Muscle of arm (tissue), 1 donor: ENCODE measurements at regions not wholly inside any gene's neighbourhood (a gene's known extent, or its start where the extent isn't known, plus 50 kb on each side); places are given as distances from the start of the nearest gene placed in this dataset.

Experiments used
- DNase-seq: peaks from one replicate; pipeline ENCODE4 v3.0.0-alpha.2; 2013

DNA sequence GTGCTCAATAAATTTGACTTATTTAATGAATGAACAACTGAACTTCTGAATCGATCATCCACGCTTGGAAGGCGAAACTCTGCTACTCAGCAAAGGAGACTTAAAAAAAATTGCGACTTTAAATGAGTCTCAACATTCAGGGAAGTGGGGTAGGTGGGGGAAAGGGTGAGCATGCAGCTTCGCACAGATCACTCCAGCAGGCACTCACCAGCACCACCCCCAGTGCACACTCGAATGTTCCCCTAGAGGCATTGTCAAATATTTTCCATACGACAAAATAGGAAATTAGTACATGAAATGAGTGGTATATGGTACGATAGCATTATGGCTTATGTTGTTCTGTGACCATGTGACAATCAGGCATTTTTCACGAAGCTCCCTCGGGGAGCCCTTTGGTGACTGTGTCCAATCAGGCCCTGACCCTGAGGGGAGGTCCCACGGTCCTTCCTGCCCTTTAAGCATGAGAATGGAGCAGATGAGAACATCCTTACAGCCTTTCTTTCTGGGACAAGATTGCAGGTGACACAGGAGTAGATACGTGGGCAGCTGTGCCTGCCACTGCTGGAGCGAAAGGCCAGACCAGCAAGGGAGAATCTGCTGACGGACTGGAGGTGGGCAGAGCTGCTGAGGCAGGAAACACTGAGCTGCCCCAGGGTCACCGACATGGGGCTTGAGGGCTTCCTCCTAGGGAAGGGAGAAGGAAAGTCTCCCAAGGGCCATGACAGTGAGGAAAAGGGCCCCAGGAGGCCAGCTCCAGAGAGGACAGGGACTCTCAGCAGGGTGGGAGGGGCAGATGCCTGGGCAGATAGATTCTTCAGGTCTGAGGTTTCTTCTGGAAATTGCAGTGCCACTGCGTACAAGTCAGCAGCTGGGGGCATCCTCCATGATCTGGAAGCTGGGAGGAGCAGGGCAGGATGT is 101.3 kb upstream of the ID2 start:
- no peak for DNase-seq

- no peak for DNase-seq
Observed at GRCh38 chr2:8581234-8581561, 100.7 kb upstream of the ID2 start.

- DNase-seq: no peak
Observed at GRCh38 chr2:8581601-8582041, 100.2 kb upstream of the ID2 start.

- no peak for DNase-seq
Observed at GRCh38 chr2:8582191-8582590, 99.7 kb upstream of the ID2 start.

DNA sequence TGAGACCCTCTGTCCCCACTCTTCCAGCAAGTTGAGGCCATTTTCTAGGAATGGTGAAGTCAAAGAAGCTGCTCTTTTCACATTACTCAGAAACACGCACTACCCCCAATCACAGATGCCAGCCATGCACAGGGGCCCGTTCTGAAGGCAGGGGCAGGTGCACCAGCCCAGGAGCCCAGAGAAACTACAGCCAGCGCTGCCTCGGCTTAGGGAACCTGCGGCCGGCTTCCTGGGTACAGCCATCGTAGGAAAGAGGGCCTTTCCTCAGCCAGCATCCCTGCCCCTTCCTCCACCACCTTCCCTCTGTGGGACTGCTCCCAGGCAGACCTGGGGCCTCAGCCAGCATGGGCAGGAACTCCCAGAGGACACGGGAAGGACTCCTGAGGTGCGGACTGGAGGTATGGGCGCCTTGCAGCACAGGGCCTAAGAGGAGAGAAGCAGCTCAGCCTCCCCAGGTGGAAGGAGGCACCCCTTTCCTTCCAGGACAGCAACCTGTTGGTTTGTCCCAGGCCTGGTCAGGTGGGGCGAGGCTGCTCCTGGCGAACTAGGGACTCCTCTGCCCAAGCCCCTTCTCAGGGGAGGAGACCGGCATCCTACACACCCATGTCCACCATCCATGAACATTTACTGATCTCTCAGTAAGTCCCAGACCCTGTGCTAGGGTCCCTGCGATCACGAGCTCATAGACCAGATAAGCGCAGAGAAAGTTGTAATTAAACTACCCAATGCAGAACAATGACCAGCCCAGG is 99.0 kb upstream of the ID2 start:
- DNase-seq: no peak

- peak; percentile 78 for DNase-seq
Observed at GRCh38 chr2:8583400-8584173, 98.3 kb upstream of the ID2 start.

DNA sequence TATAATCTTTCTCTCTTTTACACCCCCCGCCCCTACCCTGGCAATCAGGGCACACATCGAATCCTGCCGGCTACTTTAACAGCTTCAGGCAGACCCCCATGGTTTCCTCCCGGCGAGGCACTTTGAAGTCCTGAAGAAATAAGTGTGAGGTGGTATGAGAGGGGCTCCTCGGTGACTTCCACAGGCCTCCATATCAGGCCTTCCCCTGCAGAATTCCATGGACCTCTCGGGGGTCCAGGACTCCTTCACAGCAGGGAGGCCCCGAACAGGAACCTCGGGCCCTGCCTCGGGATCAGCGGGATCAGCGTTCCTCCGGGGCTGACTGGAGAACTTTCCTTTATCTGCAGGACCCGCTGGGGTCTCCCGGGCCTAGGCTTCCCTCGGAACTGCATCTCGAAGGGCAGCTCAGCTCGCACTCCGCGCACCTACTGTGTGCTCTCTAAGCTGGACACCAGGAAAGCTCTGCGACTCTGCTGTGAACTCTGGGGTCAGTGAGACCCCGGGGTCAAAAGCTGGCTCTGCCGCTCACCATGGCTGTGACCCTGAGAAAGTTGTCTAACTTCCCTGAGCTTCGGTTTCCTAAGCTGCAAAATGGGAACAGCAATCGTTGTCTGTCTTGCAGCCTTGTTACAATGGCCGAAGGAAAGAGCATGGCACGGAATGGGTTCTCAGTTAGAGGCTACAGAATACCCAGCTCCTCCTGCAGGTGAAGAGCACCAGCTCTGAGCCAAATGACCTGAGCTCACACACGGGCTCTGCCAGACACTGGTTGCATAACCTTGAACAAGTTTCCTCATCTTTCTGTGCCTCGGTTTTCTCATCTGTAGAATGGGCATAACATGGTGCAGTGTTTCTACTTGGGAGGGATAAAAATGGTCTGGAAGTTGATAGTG is 97.4 kb upstream of the ID2 start:
- DNase-seq: no peak

- peak; percentile 39 for DNase-seq
Observed at GRCh38 chr2:8586457-8587051, 95.3 kb upstream of the ID2 start.

DNA sequence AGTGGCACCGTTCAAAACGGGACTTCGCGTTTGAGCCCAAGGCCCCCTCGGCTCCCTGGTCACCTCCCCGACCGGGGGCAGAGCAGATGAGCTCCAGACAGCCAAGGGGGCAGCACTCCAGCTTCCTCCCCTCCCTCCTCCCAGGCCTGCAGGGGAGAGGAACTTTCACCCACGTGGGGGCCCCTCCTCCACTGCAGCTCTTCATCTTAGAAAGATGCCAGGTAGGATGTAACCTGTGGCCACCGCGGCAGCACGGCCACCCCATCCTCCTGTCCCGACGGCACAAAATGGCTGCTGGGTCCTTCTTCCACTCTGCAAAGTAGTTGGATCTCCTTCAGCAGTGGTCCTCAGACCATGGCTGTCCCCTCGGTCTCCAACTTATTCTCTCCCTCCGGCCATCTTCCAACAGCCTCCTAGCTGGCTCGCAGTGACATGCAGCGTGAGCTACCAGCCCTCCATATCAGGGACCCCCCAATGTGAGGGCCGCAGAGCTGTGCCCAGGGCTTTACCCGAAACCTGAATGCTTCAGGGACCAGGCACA is 94.5 kb upstream of the ID2 start:
- DNase-seq: no peak

DNA sequence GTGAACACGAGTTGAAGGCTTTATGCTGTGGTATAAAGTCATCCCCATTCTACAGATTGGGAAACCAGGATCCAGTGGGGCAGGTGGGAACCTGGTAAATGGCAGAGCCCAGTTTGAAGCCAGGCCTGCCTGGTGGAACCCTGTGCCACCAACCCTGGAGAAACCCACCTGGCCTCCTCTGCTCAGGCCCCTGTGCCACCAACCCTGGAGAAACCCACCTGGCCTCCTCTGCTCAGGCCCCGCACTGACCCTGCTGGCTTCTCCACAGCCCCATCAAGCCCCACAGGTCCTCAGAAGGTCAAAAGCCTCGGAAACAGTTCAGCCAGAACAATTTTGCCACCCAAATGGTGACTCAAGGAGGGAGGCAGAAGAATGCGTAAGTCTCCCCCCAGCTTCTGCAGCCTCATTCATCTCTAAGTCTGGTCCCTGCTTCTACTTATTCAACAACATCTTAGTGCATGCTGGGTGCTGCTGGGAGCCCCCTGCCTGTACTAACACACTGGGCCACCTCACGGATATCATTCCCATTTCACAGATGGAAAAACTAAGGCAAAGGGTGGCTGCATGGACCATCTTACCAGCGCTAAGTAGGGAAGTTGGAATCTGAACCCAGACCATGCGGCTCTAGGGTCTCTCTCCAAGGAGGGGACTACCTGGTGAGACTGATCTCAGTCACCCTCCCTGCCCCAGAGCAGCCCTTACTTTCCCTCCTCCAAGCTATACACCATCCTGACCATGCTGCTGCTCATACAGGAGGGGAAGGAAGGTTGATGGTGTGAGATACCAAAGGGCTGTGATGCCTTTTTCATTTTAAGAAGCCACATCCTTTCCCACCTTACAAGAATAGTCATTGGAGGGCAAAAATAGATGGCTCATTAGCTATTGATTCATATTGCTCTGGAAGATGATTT is 93.7 kb upstream of the ID2 start:
- DNase-seq: no peak

- no peak for DNase-seq
Observed at GRCh38 chr2:8588831-8589191, 93.0 kb upstream of the ID2 start.

DNA sequence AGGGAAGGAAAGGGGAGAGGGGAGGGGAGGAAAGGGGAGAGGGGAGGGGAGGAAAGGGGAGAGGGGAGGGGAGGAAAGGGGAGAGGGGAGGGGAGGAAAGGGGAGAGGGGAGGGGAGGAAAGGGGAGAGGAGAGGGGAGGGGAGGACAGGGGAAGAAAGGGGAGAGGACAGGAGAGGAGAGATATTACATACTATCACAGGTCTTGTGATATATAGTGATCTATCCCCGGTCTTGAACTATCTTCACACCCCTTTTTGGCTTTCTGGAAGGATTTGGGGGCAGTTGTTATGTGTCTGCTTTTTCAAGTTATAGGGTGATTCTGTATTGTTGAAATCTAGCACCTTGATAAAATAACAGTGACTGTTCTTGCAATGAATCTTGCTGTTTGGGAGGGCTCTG is 92.1 kb upstream of the ID2 start:
- DNase-seq: no peak

- no peak for DNase-seq
Observed at GRCh38 chr2:8590938-8591337, 90.9 kb upstream of the ID2 start.

GRCh38 chr2:8592736-8593135 is 89.1 kb upstream of the ID2 start:
- no peak for DNase-seq

DNA sequence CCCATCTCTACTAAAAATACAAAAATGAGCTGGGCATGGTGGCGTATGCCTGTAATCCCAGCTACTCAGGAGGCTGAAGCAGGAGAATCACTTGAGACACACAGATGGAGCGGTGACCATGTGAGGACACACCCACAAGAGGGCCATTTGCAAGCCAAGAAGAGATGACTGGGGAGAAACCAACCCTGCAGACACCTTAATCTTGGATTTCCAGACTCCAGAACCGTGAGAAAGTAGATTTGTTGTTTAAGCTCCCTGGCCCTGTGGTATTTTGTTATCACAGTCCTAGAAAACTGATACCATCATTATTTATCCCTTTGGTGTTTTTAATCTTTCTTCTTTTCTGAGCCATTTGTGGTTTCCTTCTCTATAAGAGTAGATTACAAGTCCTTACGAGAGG is 88.6 kb upstream of the ID2 start:
- no peak for DNase-seq

GRCh38 chr2:8594731-8595427 is 87.0 kb upstream of the ID2 start:
- no peak for DNase-seq

DNA sequence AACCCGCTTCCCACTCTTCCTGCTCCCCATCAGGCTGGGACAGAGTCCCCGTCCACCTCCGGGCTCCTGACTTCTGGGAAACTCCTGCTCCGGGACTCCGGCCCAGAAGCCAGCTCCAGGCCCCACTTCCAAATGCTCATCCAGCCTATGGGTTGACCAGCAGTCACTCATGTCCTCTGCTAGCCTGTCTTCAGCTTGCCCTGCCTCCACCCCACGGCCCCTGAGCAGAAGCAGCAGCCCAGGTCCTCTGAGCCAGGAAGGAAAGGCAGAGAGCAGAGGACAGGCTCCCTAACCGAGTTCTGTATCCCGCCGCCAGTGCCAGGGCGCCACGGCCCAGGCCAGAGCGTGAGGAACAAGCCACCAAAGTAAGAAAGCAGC is 86.4 kb upstream of the ID2 start:
- no peak for DNase-seq

DNA sequence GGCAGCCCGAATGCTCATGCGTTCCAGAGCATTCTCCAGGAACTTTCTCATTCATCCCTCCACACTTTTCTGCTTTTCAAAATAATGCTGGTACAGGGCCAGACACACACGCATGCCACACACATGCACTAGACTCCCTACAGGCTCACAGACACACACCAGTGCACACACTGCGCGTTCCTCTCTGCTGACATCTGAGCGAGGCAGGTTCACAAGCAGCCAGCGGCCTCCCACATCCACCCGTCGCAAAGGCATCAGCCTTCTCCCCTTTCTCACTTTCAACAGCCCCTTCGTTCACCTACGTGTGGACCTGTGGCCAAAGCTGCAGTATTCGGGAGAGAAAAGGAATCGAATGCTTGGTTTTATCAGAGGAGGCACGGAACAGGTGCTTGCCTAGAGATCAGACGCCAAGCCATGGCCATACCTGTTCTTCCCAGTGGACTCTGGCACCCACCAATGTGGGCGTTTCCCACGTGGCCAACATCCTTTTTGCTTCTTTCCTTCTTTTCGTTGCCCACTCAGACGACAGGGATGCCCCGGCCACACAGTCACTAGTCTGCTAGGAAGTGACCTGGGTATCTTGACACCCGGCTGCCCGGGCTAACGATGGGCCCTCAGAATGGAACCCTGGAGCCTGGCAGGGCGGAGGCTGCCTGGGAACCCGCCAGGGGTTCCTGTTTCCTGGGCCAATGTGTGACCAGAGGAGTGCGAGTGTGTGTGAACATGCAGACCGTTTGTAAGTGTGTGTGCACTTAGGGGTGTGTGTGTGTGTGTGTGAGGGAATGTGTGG is 85.8 kb upstream of the ID2 start:
- no peak for DNase-seq
